Heart left ventricle (tissue), 16 donors: ENCODE measurements at regions not wholly inside any gene's neighbourhood (a gene's known extent, or its start where the extent isn't known, plus 50 kb on each side); places are given as distances from the start of the nearest gene placed in this dataset.

Experiments
- ATAC-seq, 4 donors: fragments of 200-7000 bp; cut with Tn5 transposase; one replicate each; pipeline ENCODE4 v1.9.1; 2020 to 2022; ENCODE audit warnings: moderate library complexity in 4 of 4, mild to moderate bottlenecking in 3 of 4, moderate number of reproducible peaks in 1 of 4
- DNase-seq, 5 donors: peaks; one replicate each; pipeline ENCODE4 v3.0.0-alpha.2; 2020
- H3K27ac ChIP-seq, 12 donors: fragments of 200-600 bp; sonication (generic) in 4 of 12; one replicate each; pipeline versions ENCODE4 v1.5.0 to v1.8.0; 2016 to 2022; ENCODE audit warnings: mild to moderate bottlenecking in 2 of 12
- H3K27me3 ChIP-seq, 9 donors: fragments of 200-600 bp; sonication (generic) in 2 of 9; one replicate each; pipeline versions ENCODE4 v1.5.1 to v1.8.0; 2016 to 2022; ENCODE audit warnings: mild to moderate bottlenecking in 3 of 9
- H3K36me3 ChIP-seq, 9 donors: fragments of 200-600 bp; sonication (generic) in 2 of 9; one replicate each; pipeline versions ENCODE4 v1.5.0 to v1.8.0; 2018 to 2022; ENCODE audit warnings: mild to moderate bottlenecking in 2 of 9
- H3K4me1 ChIP-seq, 12 donors: fragments of 200-600 bp; sonication (generic) in 4 of 12; one replicate each; pipeline versions ENCODE4 v1.5.0 to v1.8.0; 2016 to 2022; ENCODE audit warnings: mild to moderate bottlenecking in 3 of 12
- H3K4me3 ChIP-seq, 12 donors: fragments of 200-600 bp; sonication (generic) in 4 of 12; one replicate each; pipeline versions ENCODE4 v1.5.0 to v1.8.0; 2017 to 2022; ENCODE audit warnings: mild to moderate bottlenecking in 9 of 12, moderate library complexity in 4 of 12
- H3K9me3 ChIP-seq, 12 donors: fragments of 200-600 bp; sonication (generic) in 4 of 12; one replicate each; pipeline versions ENCODE4 v1.5.0 to v1.8.0; 2016 to 2022; ENCODE audit warnings: mild to moderate bottlenecking in 1 of 12
- POLR2A ChIP-seq, 2 donors: fragments of 450-650 bp; IDR thresholded peaks; one replicate each; pipeline ENCODE4 v1.6.1; 2017; ENCODE audit warnings: antibody characterized with exemption in 2 of 2, mild to moderate bottlenecking in 2 of 2, moderate library complexity in 2 of 2
- WGBS, 4 donors: extraction: QIAGEN DNeasy Blood & Tissue Kit in 2 of 4; methylation state at CpG; one replicate each; pipeline versions ENCODE4 v1.1.5 to v1.1.7; 2013 to 2018; 5-methylcytosine and 5-hydroxymethylcytosine counted together
- intact Hi-C, 10 donors: fragments of 100-400 bp; cut with DNase I; formaldehyde crosslinking; loops; one replicate each; pipeline versions ENCODE4 v1.11.1 to v1.14.2; 2022
- TF ChIP-seq, protein P1 (sequence below), 12 donors: fragments of 200-600 bp; sonication (generic) in 4 of 12; IDR thresholded peaks; one replicate each; pipeline versions ENCODE4 v1.5.0 to v1.8.0; 2018 to 2022; ENCODE audit warnings: antibody characterized with exemption in 12 of 12, mild to moderate bottlenecking in 5 of 12
- donor health status: ischemic (EF 13 %, LVEDD 7.1; RV severe dilation, severe dysfunction).
- donor health status: healthy with polysubstance abuse.
- donor health status: DM: no; HTN: yes; CAD: no.
- donor health status: DM: no; HTN: no; CAD: no.
- donor health status: ischemic (EF 25% LVEDD 6.9; RV normal size, moderate dysfunction).
- donor health status: ischemic (EF 25% LVEDD 5.7; RV mildly dilated, moderate dysfunction).
- donor health status: healthy.
- donor health status: DM: yes; HTN: yes; CAD: no.
- donor health status: ischemic (EF 35%, LVEDD 5.7; RV mildly dilated, moderate dysfunction).
- donor health status: nonischemic (EF 11% LVEDD 7.7; RV severe dilation, severe dysfunction).
- donor health status: DM: yes; HTN: yes; CAD: no.
- donor health status: PGD.
- donor health status: ischemic (EF 29% LVEDD 5.4; RV normal size, mild dysfunction).
- donor health status: nonischemic (EF 23%, LVEDD 6.1; RV moderate dilation, normal function).

DNA sequence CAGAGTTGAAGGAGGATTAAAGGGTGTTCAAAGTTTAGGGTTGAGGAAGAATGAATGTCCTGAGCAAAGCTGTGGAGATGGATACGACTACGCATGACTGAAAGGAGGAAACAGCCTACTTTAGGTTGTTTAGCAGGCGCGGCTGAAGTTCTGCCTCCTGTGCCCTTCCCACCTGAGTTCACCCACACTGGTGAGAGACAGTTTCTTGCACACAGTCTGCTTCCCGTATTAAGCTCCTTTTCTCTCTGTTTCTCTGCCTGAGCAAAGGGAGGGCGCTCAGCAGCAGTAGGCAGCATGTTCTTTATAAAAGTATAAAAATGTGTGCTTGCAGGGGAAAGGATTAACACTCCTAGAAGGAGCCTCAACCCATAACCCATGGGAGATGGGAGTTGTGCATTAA, 224.0 kb upstream of the SMARCA2 start:
- no peak for DNase-seq
- intact Hi-C loops = no loop called here
- no peak for ATAC-seq
- WGBS, 4 donors = 84 to 92% (median 86%) methylated on average over 6 of the region's 6 CpGs
- no peak overlapping the region for H3K4me3 ChIP-seq
- H3K27me3 ChIP-seq = peaks cover 0 to 3% (median 0%) of the 10 kb centered on the region in 9 donors
- H3K9me3 ChIP-seq = no peaks in the 10 kb centered on the region
- no peaks in the 10 kb centered on the region for H3K4me1 ChIP-seq
- H3K36me3 ChIP-seq = no peaks in the 10 kb centered on the region
- TF ChIP-seq, protein P1, sequence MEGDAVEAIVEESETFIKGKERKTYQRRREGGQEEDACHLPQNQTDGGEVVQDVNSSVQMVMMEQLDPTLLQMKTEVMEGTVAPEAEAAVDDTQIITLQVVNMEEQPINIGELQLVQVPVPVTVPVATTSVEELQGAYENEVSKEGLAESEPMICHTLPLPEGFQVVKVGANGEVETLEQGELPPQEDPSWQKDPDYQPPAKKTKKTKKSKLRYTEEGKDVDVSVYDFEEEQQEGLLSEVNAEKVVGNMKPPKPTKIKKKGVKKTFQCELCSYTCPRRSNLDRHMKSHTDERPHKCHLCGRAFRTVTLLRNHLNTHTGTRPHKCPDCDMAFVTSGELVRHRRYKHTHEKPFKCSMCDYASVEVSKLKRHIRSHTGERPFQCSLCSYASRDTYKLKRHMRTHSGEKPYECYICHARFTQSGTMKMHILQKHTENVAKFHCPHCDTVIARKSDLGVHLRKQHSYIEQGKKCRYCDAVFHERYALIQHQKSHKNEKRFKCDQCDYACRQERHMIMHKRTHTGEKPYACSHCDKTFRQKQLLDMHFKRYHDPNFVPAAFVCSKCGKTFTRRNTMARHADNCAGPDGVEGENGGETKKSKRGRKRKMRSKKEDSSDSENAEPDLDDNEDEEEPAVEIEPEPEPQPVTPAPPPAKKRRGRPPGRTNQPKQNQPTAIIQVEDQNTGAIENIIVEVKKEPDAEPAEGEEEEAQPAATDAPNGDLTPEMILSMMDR (IDR thresholded peaks at IDR 0.05) = no peak
- TF ChIP-seq POLR2A (IDR thresholded peaks at IDR 0.05) = no peak
- no peak overlapping the region for H3K27ac ChIP-seq

DNA sequence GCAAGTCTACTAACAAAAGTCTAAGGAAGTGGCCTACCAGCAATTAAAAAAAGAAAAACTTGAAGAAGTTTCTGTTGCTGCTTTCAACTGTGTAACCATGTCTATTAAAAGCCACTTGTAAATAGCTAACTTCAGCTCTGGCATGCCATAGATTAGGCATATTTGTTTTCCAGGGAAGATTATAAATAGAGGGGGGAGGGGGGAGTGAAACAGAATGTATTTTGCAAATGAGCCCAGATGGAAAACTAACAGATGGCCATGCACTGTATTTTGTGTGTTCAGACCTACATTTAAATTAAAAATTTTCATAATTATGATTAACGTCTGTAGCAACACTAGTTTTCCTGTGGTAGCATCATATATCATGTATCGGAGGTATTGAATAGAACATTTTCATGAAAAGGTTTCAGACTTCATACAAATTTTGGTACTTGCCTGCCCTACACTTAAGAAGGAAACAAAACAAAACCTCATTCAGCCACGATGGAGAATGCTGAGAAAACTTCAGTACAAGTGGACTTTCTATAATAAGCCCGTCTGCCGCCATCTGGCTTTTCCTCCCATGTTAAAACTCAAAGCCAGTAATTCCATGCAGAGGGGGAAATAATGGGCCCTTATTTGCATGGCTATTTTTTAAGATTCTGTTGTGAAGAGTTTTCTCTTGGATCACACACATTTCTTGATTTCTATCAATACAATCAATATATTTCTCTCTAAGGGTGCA, 220.4 kb upstream of the SMARCA2 start:
- TF ChIP-seq, protein P1 (IDR thresholded peaks at IDR 0.05) = no peak
- no peak for TF ChIP-seq POLR2A (IDR thresholded peaks at IDR 0.05)
- Histone ChIP-seq H3K27ac (no peak overlapping the region), H3K36me3 (no peaks in the 10 kb centered on the region), H3K27me3 (no peaks in the 10 kb centered on the region), H3K4me1 (no peaks in the 10 kb centered on the region), H3K4me3 (no peak overlapping the region), H3K9me3 (no peaks in the 10 kb centered on the region)
- ATAC-seq (no peak), DNase-seq (no peak)
- 76 to 82% (median 78%) methylated on average over 5 of the region's 5 CpGs for WGBS, 4 donors
- intact Hi-C loops = no loop called here

DNA sequence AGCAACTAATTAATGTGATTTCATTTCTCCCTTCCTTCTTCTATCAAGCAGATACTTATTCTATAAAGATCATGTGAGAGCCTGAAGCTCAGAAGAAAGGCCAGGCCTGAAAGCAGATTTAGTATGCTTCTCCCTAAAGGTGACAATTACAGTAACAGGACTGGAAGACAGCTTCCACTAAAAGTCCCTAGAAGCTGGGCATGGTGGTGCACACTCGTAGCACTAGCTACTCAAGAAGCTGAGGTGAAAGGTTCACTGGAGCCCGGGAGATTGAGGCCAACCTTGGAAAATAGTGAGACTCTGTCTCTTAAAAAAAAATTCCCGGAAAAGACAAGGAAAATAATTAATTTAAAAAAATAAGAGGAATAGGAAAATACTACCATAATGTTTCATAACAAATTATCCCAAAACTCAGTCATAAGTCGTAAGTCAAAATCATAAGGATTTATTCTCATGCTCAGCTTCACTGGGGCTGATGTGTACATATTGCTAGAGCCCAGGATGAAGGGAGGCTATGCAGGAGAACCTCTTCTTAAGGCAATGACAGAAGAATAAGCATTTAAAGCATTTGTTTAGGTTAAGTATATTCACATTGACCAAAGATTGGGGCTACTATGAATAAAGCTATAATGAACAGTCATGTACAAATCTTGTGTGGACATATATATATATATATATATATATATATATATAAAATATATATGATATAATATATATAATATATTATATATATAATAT, 210.8 kb upstream of the SMARCA2 start:
- intact Hi-C loops = no loop called here
- ATAC-seq (no peak), DNase-seq (no peak)
- H3K4me1 ChIP-seq = no peaks in the 10 kb centered on the region
- no peaks in the 10 kb centered on the region for H3K36me3 ChIP-seq
- WGBS, 4 donors = 87 to 92% (median 90%) methylated on average over 4 of the region's 4 CpGs
- no peak overlapping the region for H3K4me3 ChIP-seq
- no peak overlapping the region for H3K27ac ChIP-seq
- peaks cover 0 to 12% (median 0%) of the 10 kb centered on the region in 12 donors for H3K9me3 ChIP-seq
- TF ChIP-seq POLR2A (IDR thresholded peaks at IDR 0.05) = no peak
- TF ChIP-seq, protein P1 (IDR thresholded peaks at IDR 0.05) = no peak
- H3K27me3 ChIP-seq = no peaks in the 10 kb centered on the region

DNA sequence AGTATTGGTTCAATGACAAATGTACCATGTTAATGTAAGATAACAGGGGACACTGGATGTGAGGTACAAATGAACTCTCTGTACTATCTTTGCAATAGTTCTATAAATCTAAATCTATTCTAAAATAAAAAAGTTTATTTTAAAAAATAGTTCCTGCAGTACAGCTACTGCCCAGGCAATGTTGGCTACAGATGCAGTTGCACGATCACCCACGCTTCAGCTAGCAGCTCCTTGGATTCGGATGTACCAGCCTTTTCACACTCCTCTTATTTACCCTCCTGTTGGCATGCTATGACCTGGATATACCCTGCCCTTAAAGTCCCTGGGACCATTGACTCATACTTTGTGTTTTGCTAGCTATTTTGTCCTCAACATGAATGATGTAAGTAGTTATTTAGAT, 185.4 kb upstream of the SMARCA2 start:
- 89 to 92% (median 92%) methylated on average over 3 of the region's 3 CpGs for WGBS, 4 donors
- TF ChIP-seq, protein P1 (IDR thresholded peaks at IDR 0.05) = no peak
- no peak for TF ChIP-seq POLR2A (IDR thresholded peaks at IDR 0.05)
- H3K36me3 ChIP-seq = no peaks in the 10 kb centered on the region

More for the DNA sequence above, 185.4 kb upstream of the SMARCA2 start:
- no peak for ATAC-seq
- H3K27ac ChIP-seq = no peak overlapping the region
- H3K4me1 ChIP-seq = no peaks in the 10 kb centered on the region
- H3K4me3 ChIP-seq = no peak overlapping the region
- intact Hi-C loops = no loop called here
- H3K27me3 ChIP-seq = peaks cover 0 to 5% (median 0%) of the 10 kb centered on the region in 9 donors
- DNase-seq = no peak
- H3K9me3 ChIP-seq = no peaks in the 10 kb centered on the region
